GM18498 (cell line): ENCODE measurements at regions not wholly inside any gene's neighbourhood (a gene's known extent, or its start where the extent isn't known, plus 50 kb on each side); places are given as distances from the start of the nearest gene placed in this dataset.

Experiments used
- ATAC-seq: cut with Tn5 transposase; IDR thresholded peaks from one replicate; pipeline ENCODE4 v1.9.1; 2021; ENCODE audit warnings: mild to moderate bottlenecking, moderate library complexity; ENCODE audit not compliant: unreplicated experiment

GRCh38 chr13:64867856-64868255 is 2362.3 kb downstream of the PCDH9 start:
- no peak for ATAC-seq

GRCh38 chr13:64866331-64866730 is 2363.8 kb downstream of the PCDH9 start:
- no peak for ATAC-seq

GRCh38 chr13:64855506-64855905 is 2374.6 kb downstream of the PCDH9 start:
- ATAC-seq, result no peak

GRCh38 chr13:64850017-64850416 is 2380.1 kb downstream of the PCDH9 start:
- ATAC-seq, result no peak

- ATAC-seq, result no peak
These were observed 2380.9 kb downstream of the PCDH9 start for GRCh38 chr13:64849196-64849595.

- ATAC-seq, result no peak
These were observed 2382.4 kb downstream of the PCDH9 start for GRCh38 chr13:64847767-64848166.

- ATAC-seq, result no peak
These were observed 2385.0 kb downstream of the PCDH9 start for GRCh38 chr13:64845110-64845509.

GRCh38 chr13:64819081-64819480 is 2411.1 kb downstream of the PCDH9 start:
- no peak for ATAC-seq

GRCh38 chr13:64817691-64818090 is 2412.4 kb downstream of the PCDH9 start:
- ATAC-seq, result no peak

- ATAC-seq, result no peak
These were observed 2419.4 kb downstream of the PCDH9 start for GRCh38 chr13:64810750-64811149.

- no peak for ATAC-seq
These were observed 2421.4 kb downstream of the PCDH9 start for GRCh38 chr13:64808704-64809103.

GRCh38 chr13:64801768-64802167 is 2428.4 kb downstream of the PCDH9 start:
- no peak for ATAC-seq

- ATAC-seq, result no peak
These were observed 2431.7 kb downstream of the PCDH9 start for GRCh38 chr13:64798422-64798821.

- no peak for ATAC-seq
These were observed 2436.5 kb downstream of the PCDH9 start for GRCh38 chr13:64793592-64793991.

- no peak for ATAC-seq
These were observed 2437.0 kb downstream of the PCDH9 start for GRCh38 chr13:64793131-64793530.

GRCh38 chr13:64791373-64791772 is 2438.8 kb downstream of the PCDH9 start:
- ATAC-seq, result no peak

- ATAC-seq, result no peak
These were observed 2447.7 kb downstream of the PCDH9 start for GRCh38 chr13:64782466-64782865.

GRCh38 chr13:64778002-64778401 is 2452.1 kb downstream of the PCDH9 start:
- no peak for ATAC-seq

GRCh38 chr13:64774915-64775314 is 2455.2 kb downstream of the PCDH9 start:
- ATAC-seq, result no peak

GRCh38 chr13:64770743-64771142 is 2459.4 kb downstream of the PCDH9 start:
- ATAC-seq, result no peak

- ATAC-seq, result no peak
These were observed 2463.1 kb downstream of the PCDH9 start for GRCh38 chr13:64767054-64767453.

GRCh38 chr13:64765636-64766035 is 2464.5 kb downstream of the PCDH9 start:
- ATAC-seq, result no peak

GRCh38 chr13:64758521-64759244 is 2471.5 kb downstream of the PCDH9 start:
- ATAC-seq, result no peak
